Suprapubic skin (tissue), 4 donors: ENCODE measurements at regions not wholly inside any gene's neighbourhood (a gene's known extent, or its start where the extent isn't known, plus 50 kb on each side); places are given as distances from the start of the nearest gene placed in this dataset.

Experiments used
- CTCF ChIP-seq, 2 donors: fragments of 200-600 bp in 1 of 2; fragments of 450-650 bp in 1 of 2; sonication (generic) in 1 of 2; IDR thresholded peaks; one replicate each; pipeline ENCODE4 v1.5.1; 2016 to 2019; ENCODE audit warnings: antibody characterized with exemption in 2 of 2, mild to moderate bottlenecking in 1 of 2, moderate library complexity in 1 of 2
- POLR2A ChIP-seq, 2 donors: fragments of 450-650 bp; IDR thresholded peaks; one replicate each; pipeline ENCODE4 v1.6.1; 2017; ENCODE audit warnings: antibody characterized with exemption in 2 of 2, mild to moderate bottlenecking in 2 of 2, moderate library complexity in 2 of 2
- POLR2AphosphoS5 ChIP-seq, 3 donors: sonication (generic); formaldehyde crosslinking; IDR thresholded peaks; one replicate each; pipeline ENCODE4 v1.6.1; 2017; ENCODE audit warnings: antibody characterized with exemption in 3 of 3

- no peak for TF ChIP-seq CTCF (IDR thresholded peaks at IDR 0.05)
- TF ChIP-seq POLR2A (IDR thresholded peaks at IDR 0.05): no peak
- no peak for TF ChIP-seq POLR2AphosphoS5 (IDR thresholded peaks at IDR 0.05)
Measured at GRCh38 chr14:104512771-104513640, 66.6 kb upstream of the C14orf180 start.
